BLaER1 treated with 17β-estradiol and CSF1 and Interleukin-3, amounts not matched to agents 10 nM and 100 nM (cell line): ENCODE measurements at regions not wholly inside any gene's neighbourhood (a gene's known extent, or its start where the extent isn't known, plus 50 kb on each side); places are given as distances from the start of the nearest gene placed in this dataset.
"Not testable (repeated sequence)": the region's sequence is repeated elsewhere in the genome, so short reads cannot be mapped to it uniquely, and the experiment has no call there.

Experiments used
- H3K27ac ChIP-seq, 11 experiments: shearing (Covaris generic); formaldehyde crosslinking; 2 replicates each; pipeline ENCODE4 v1.8.1; 2022
- H3K27me3 ChIP-seq, 11 experiments: shearing (Covaris generic); formaldehyde crosslinking; 2 replicates each; pipeline ENCODE4 v1.8.1; 2022
- H3K36me3 ChIP-seq, 11 experiments: shearing (Covaris generic); formaldehyde crosslinking; 2 replicates each; pipeline ENCODE4 v1.8.1; 2022
- H3K4me1 ChIP-seq, 10 experiments: shearing (Covaris generic); formaldehyde crosslinking; 2 replicates each; pipeline ENCODE4 v1.8.1; 2022
- H3K4me2 ChIP-seq, 11 experiments: shearing (Covaris generic); formaldehyde crosslinking; 2 replicates each; pipeline ENCODE4 v1.8.1; 2022
- H3K4me3 ChIP-seq, 10 experiments: shearing (Covaris generic); formaldehyde crosslinking; 2 replicates each; pipeline ENCODE4 v1.8.1; 2022
- H3K9ac ChIP-seq, 11 experiments: shearing (Covaris generic); formaldehyde crosslinking; 2 replicates each; pipeline ENCODE4 v1.8.1; 2022
- H3K9me3 ChIP-seq, 11 experiments: shearing (Covaris generic); formaldehyde crosslinking; replicated peaks in 1 of 11; 2 replicates each; pipeline ENCODE4 v1.8.1; 2022
- H4K20me1 ChIP-seq, 11 experiments: shearing (Covaris generic); formaldehyde crosslinking; 2 replicates each; pipeline ENCODE4 v1.8.1; 2022
- Cebpa-rat ChIP-seq, 11 experiments: shearing (Covaris generic); IDR thresholded peaks; 2 replicates each; pipeline ENCODE4 v1.8.1; 2022

- no peaks in the 10 kb centered on the region for H4K20me1 ChIP-seq
- H3K4me2 ChIP-seq = no peak overlapping the region
- H3K9me3 ChIP-seq = no peaks in the 10 kb centered on the region
Observed at GRCh38 chr18:65587491-65587890, 163.3 kb upstream of the CDH7 start.

GRCh38 chr18:65582094-65582493, 168.7 kb upstream of the CDH7 start:
- H3K4me1 ChIP-seq, H4K20me1 ChIP-seq, H3K36me3 ChIP-seq, H3K27ac ChIP-seq, H3K9ac ChIP-seq, H3K27me3 ChIP-seq, H3K9me3 ChIP-seq, H3K4me3 ChIP-seq, H3K4me2 ChIP-seq: not testable (repeated sequence)

More at GRCh38 chr18:65587491-65587890, 163.3 kb upstream of the CDH7 start:
- Histone ChIP-seq H3K27me3 (no peaks in the 10 kb centered on the region), H3K4me1 (no peaks in the 10 kb centered on the region), H3K27ac (no peak overlapping the region), H3K9ac (no peak overlapping the region), H3K36me3 (no peaks in the 10 kb centered on the region), H3K4me3 (no peak overlapping the region)
- TF ChIP-seq Cebpa-rat (IDR thresholded peaks at IDR 0.05) = no peak

- H3K4me1 ChIP-seq = no peaks in the 10 kb centered on the region
- no peak overlapping the region for H3K27ac ChIP-seq
- H3K9me3 ChIP-seq = peaks cover 5 to 11% (median 9%) of the 10 kb centered on the region in 11 experiments; a peak in 17 of 22 replicates
- no peaks in the 10 kb centered on the region for H3K36me3 ChIP-seq
- H3K9ac ChIP-seq = no peak overlapping the region
- TF ChIP-seq Cebpa-rat (IDR thresholded peaks at IDR 0.05) = no peak
- no peaks in the 10 kb centered on the region for H3K27me3 ChIP-seq
- no peak overlapping the region for H3K4me3 ChIP-seq
- no peak overlapping the region for H3K4me2 ChIP-seq
- no peaks in the 10 kb centered on the region for H4K20me1 ChIP-seq
Observed at GRCh38 chr18:65568866-65569265, 181.9 kb upstream of the CDH7 start.

- no peak overlapping the region for H3K4me3 ChIP-seq
- no peak overlapping the region for H3K4me2 ChIP-seq
- no peak overlapping the region for H3K9ac ChIP-seq
- no peak overlapping the region for H3K27ac ChIP-seq
- H3K36me3 ChIP-seq = no peaks in the 10 kb centered on the region
- H3K9me3 ChIP-seq = peaks cover 5 to 11% (median 9%) of the 10 kb centered on the region in 11 experiments; a peak in 17 of 22 replicates
- no peak for TF ChIP-seq Cebpa-rat (IDR thresholded peaks at IDR 0.05)
- H3K4me1 ChIP-seq = no peaks in the 10 kb centered on the region
- no peaks in the 10 kb centered on the region for H4K20me1 ChIP-seq
- H3K27me3 ChIP-seq = no peaks in the 10 kb centered on the region
Observed at GRCh38 chr18:65567372-65567771, 183.4 kb upstream of the CDH7 start.

- H3K36me3 ChIP-seq = no peaks in the 10 kb centered on the region
- H3K27me3 ChIP-seq = no peaks in the 10 kb centered on the region
- H3K9me3 ChIP-seq = peaks cover 0 to 6% (median 0%) of the 10 kb centered on the region in 11 experiments; a peak in 2 of 22 replicates
- H3K4me2 ChIP-seq = peak overlapping the region in 2 of 11 experiments; percentile 59 to 68; a peak in 1 of 22 replicates
- no peak for TF ChIP-seq Cebpa-rat (IDR thresholded peaks at IDR 0.05)
- H3K9ac ChIP-seq = no peak overlapping the region
- H3K27ac ChIP-seq = peak overlapping the region in 1 of 11 experiments; percentile 64; a peak in 2 of 22 replicates
- H4K20me1 ChIP-seq = no peaks in the 10 kb centered on the region
- H3K4me1 ChIP-seq = peaks cover 0 to 21% (median 7%) of the 10 kb centered on the region in 10 experiments; a peak in 9 of 20 replicates
- H3K4me3 ChIP-seq = no peak overlapping the region
Observed at GRCh38 chr18:65548316-65548715, 202.5 kb upstream of the CDH7 start.

- Histone ChIP-seq H3K4me1 (peaks cover 0 to 21% (median 7%) of the 10 kb centered on the region in 10 experiments; a peak in 9 of 20 replicates), H3K36me3 (no peaks in the 10 kb centered on the region), H3K9me3 (peaks cover 0 to 6% (median 0%) of the 10 kb centered on the region in 11 experiments; a peak in 2 of 22 replicates), H3K9ac (no peak overlapping the region), H4K20me1 (no peaks in the 10 kb centered on the region), H3K27ac (peak overlapping the region in 7 of 11 experiments; percentile 21 to 64 (median 46); a peak in 12 of 22 replicates), H3K27me3 (no peaks in the 10 kb centered on the region), H3K4me2 (peak overlapping the region in 7 of 11 experiments; percentile 4 to 68 (median 56); a peak in 8 of 22 replicates), H3K4me3 (no peak overlapping the region)
- TF ChIP-seq Cebpa-rat (IDR thresholded peaks at IDR 0.05) = no peak
Observed at GRCh38 chr18:65547046-65547445, 203.8 kb upstream of the CDH7 start.

- Histone ChIP-seq H3K4me2 (no peak overlapping the region), H4K20me1 (no peaks in the 10 kb centered on the region), H3K9ac (no peak overlapping the region), H3K9me3 (peaks cover 0 to 6% (median 0%) of the 10 kb centered on the region in 11 experiments; a peak in 2 of 22 replicates), H3K4me1 (peaks cover 0 to 21% (median 7%) of the 10 kb centered on the region in 10 experiments; a peak in 9 of 20 replicates), H3K27me3 (no peaks in the 10 kb centered on the region), H3K27ac (no peak overlapping the region), H3K36me3 (no peaks in the 10 kb centered on the region), H3K4me3 (no peak overlapping the region)
- TF ChIP-seq Cebpa-rat (IDR thresholded peaks at IDR 0.05) = no peak
Observed at GRCh38 chr18:65544701-65545100, 206.1 kb upstream of the CDH7 start.

GRCh38 chr18:65527879-65528633, 222.8 kb upstream of the CDH7 start:
- Histone ChIP-seq H4K20me1 (no peaks in the 10 kb centered on the region), H3K9me3 (no peaks in the 10 kb centered on the region), H3K27ac (no peak overlapping the region), H3K36me3 (no peaks in the 10 kb centered on the region), H3K4me3 (no peak overlapping the region), H3K27me3 (no peaks in the 10 kb centered on the region), H3K4me2 (no peak overlapping the region), H3K9ac (no peak overlapping the region), H3K4me1 (peaks cover 0 to 6% (median 0%) of the 10 kb centered on the region in 10 experiments; a peak in 2 of 20 replicates)
- no peak for TF ChIP-seq Cebpa-rat (IDR thresholded peaks at IDR 0.05)

GRCh38 chr18:65526099-65526498, 224.7 kb upstream of the CDH7 start:
- Histone ChIP-seq H3K4me2 (no peak overlapping the region), H3K4me1 (peaks cover 0 to 6% (median 0%) of the 10 kb centered on the region in 10 experiments; a peak in 2 of 20 replicates), H3K27ac (no peak overlapping the region), H3K9me3 (no peaks in the 10 kb centered on the region), H4K20me1 (no peaks in the 10 kb centered on the region), H3K9ac (no peak overlapping the region), H3K4me3 (no peak overlapping the region), H3K36me3 (no peaks in the 10 kb centered on the region), H3K27me3 (no peaks in the 10 kb centered on the region)
- TF ChIP-seq Cebpa-rat (IDR thresholded peaks at IDR 0.05) = no peak

- no peaks in the 10 kb centered on the region for H3K27me3 ChIP-seq
- H3K9me3 ChIP-seq = no peaks in the 10 kb centered on the region
- no peaks in the 10 kb centered on the region for H3K36me3 ChIP-seq
- no peak overlapping the region for H3K4me2 ChIP-seq
- TF ChIP-seq Cebpa-rat (IDR thresholded peaks at IDR 0.05) = no peak
- H3K27ac ChIP-seq = no peak overlapping the region
- H3K9ac ChIP-seq = no peak overlapping the region
- no peaks in the 10 kb centered on the region for H4K20me1 ChIP-seq
- H3K4me3 ChIP-seq = no peak overlapping the region
- H3K4me1 ChIP-seq = peaks cover 0 to 6% (median 0%) of the 10 kb centered on the region in 10 experiments; a peak in 2 of 20 replicates
Observed at GRCh38 chr18:65523461-65523860, 227.4 kb upstream of the CDH7 start.
